IPS-NIHi7 (cell line): ENCODE measurements at regions not wholly inside any gene's neighbourhood (a gene's known extent, or its start where the extent isn't known, plus 50 kb on each side); places are given as distances from the start of the nearest gene placed in this dataset.
"Not testable (repeated sequence)": the region's sequence is repeated elsewhere in the genome, so short reads cannot be mapped to it uniquely, and the experiment has no call there.

Experiments used
- DNase-seq: peaks from one replicate; pipeline ENCODE4 v3.0.0; 2012; ENCODE audit warnings: mixed read lengths; ENCODE audit errors: extremely low spot score

GRCh38 chr18:71105078-71105819 lies 816.4 kb downstream of the SOCS6 start:
- no peak for DNase-seq

- no peak for DNase-seq
These were observed 790.8 kb downstream of the SOCS6 start for GRCh38 chr18:71079606-71080005.

- no peak for DNase-seq
These were observed 788.6 kb downstream of the SOCS6 start for GRCh38 chr18:71077451-71077850.

GRCh38 chr18:71075147-71075546 lies 786.3 kb downstream of the SOCS6 start:
- no peak for DNase-seq

GRCh38 chr18:71068338-71068737 lies 779.5 kb downstream of the SOCS6 start:
- no peak for DNase-seq

- no peak for DNase-seq
These were observed 761.0 kb downstream of the SOCS6 start for GRCh38 chr18:71049893-71050292.

- DNase-seq = no peak
These were observed 759.0 kb downstream of the SOCS6 start for GRCh38 chr18:71047882-71048281.

- no peak for DNase-seq
These were observed 756.7 kb downstream of the SOCS6 start for GRCh38 chr18:71045331-71046065.

- no peak for DNase-seq
These were observed 751.3 kb downstream of the SOCS6 start for GRCh38 chr18:71040161-71040560.

- DNase-seq = no peak
These were observed 749.4 kb downstream of the SOCS6 start for GRCh38 chr18:71038196-71038595.

- no peak for DNase-seq
These were observed 747.9 kb downstream of the SOCS6 start for GRCh38 chr18:71036783-71037182.

GRCh38 chr18:71031296-71032191 lies 742.7 kb downstream of the SOCS6 start:
- DNase-seq = not testable (repeated sequence)

GRCh38 chr18:71030085-71030484 lies 741.2 kb downstream of the SOCS6 start:
- not testable (repeated sequence) for DNase-seq

GRCh38 chr18:71028285-71028762 lies 739.5 kb downstream of the SOCS6 start:
- no peak for DNase-seq

- DNase-seq = no peak
These were observed 738.7 kb downstream of the SOCS6 start for GRCh38 chr18:71027531-71027930.

- no peak for DNase-seq
These were observed 736.8 kb downstream of the SOCS6 start for GRCh38 chr18:71025505-71026225.

GRCh38 chr18:71022389-71022788 lies 733.5 kb downstream of the SOCS6 start:
- DNase-seq = no peak

- no peak for DNase-seq
These were observed 732.2 kb downstream of the SOCS6 start for GRCh38 chr18:71021030-71021362.

- no peak for DNase-seq
These were observed 731.6 kb downstream of the SOCS6 start for GRCh38 chr18:71020342-71021029.

- DNase-seq = no peak
These were observed 730.0 kb downstream of the SOCS6 start for GRCh38 chr18:71018816-71019215.

GRCh38 chr18:71012789-71013188 lies 723.9 kb downstream of the SOCS6 start:
- no peak for DNase-seq
